Hindlimb muscle (tissue), 1 donor: ENCODE measurements at regions not wholly inside any gene's neighbourhood (a gene's known extent, or its start where the extent isn't known, plus 50 kb on each side); places are given as distances from the start of the nearest gene placed in this dataset.
"Not testable (repeated sequence)": the region's sequence is repeated elsewhere in the genome, so short reads cannot be mapped to it uniquely, and the experiment has no call there.

ENCODE experiments used
- DNase-seq: peaks from one replicate; pipeline ENCODE4 v3.0.0-alpha.2; 2013

GRCh38 chr6:92496527-92496926 is 922.8 kb downstream of the EPHA7 start:
- DNase-seq = no peak

GRCh38 chr6:92495242-92495641 is 924.1 kb downstream of the EPHA7 start:
- no peak for DNase-seq

GRCh38 chr6:92485487-92485886 is 933.9 kb downstream of the EPHA7 start:
- no peak for DNase-seq

- peak; percentile 12 for DNase-seq
Measured at GRCh38 chr6:92479831-92480230, 939.5 kb downstream of the EPHA7 start.

GRCh38 chr6:92473056-92473455 is 946.3 kb downstream of the EPHA7 start:
- DNase-seq = no peak

- DNase-seq = peak; percentile 27
Measured at GRCh38 chr6:92469186-92469828, 950.1 kb downstream of the EPHA7 start.

- DNase-seq = no peak
Measured at GRCh38 chr6:92468066-92468465, 951.3 kb downstream of the EPHA7 start.

- DNase-seq = no peak
Measured at GRCh38 chr6:92460133-92460532, 959.2 kb downstream of the EPHA7 start.

GRCh38 chr6:92459606-92460005 is 959.8 kb downstream of the EPHA7 start:
- DNase-seq = no peak

- no peak for DNase-seq
Measured at GRCh38 chr6:92446052-92446451, 973.3 kb downstream of the EPHA7 start.

- DNase-seq = no peak
Measured at GRCh38 chr6:92433911-92434310, 985.4 kb downstream of the EPHA7 start.

- DNase-seq = no peak
Measured at GRCh38 chr6:92431502-92431901, 987.9 kb downstream of the EPHA7 start.

GRCh38 chr6:92428448-92428847 is 990.9 kb downstream of the EPHA7 start:
- DNase-seq = no peak

GRCh38 chr6:92427453-92427852 is 991.9 kb downstream of the EPHA7 start:
- DNase-seq = no peak

- no peak for DNase-seq
Measured at GRCh38 chr6:92415656-92416055, 1003.7 kb downstream of the EPHA7 start.

- no peak for DNase-seq
Measured at GRCh38 chr6:92408350-92408749, 1011.0 kb downstream of the EPHA7 start.

- DNase-seq = peak; percentile 54
Measured at GRCh38 chr6:92404281-92404680, 1015.1 kb downstream of the EPHA7 start.

GRCh38 chr6:92399911-92400310 is 1019.4 kb downstream of the EPHA7 start:
- peak; percentile 51 for DNase-seq

GRCh38 chr6:92388706-92389105 is 1030.7 kb downstream of the EPHA7 start:
- DNase-seq = not testable (repeated sequence)

GRCh38 chr6:92380803-92381601 is 1038.4 kb downstream of the EPHA7 start:
- DNase-seq = no peak

GRCh38 chr6:92377137-92377536 is 1042.2 kb downstream of the EPHA7 start:
- DNase-seq = no peak

GRCh38 chr6:92376691-92377090 is 1042.7 kb downstream of the EPHA7 start:
- DNase-seq = peak; percentile 42

GRCh38 chr6:92371211-92372208 is 1047.8 kb downstream of the EPHA7 start:
- DNase-seq = no peak
